GM06990 (cell line): ENCODE measurements at regions not wholly inside any gene's neighbourhood (a gene's known extent, or its start where the extent isn't known, plus 50 kb on each side); places are given as distances from the start of the nearest gene placed in this dataset.
"Not testable (repeated sequence)": the region's sequence is repeated elsewhere in the genome, so short reads cannot be mapped to it uniquely, and the experiment has no call there.

ENCODE experiments used
- DNase-seq: peaks from one replicate; pipeline ENCODE4 v3.0.0-alpha.2; 2011; ENCODE audit not compliant: insufficient read length; ENCODE audit errors: extremely low read depth
- H3K27me3 ChIP-seq: replicated peaks from 2 replicates; pipeline ENCODE4 v1.6.0; 2011; ENCODE audit warnings: low read length; ENCODE audit not compliant: control insufficient read depth, insufficient read depth
- H3K36me3 ChIP-seq: 2 replicates; pipeline ENCODE4 v1.5.1; 2011; ENCODE audit warnings: low read length; ENCODE audit not compliant: control insufficient read depth, insufficient read depth
- H3K4me3 ChIP-seq: replicated peaks from 2 replicates; pipeline ENCODE4 v1.5.1; 2011; ENCODE audit warnings: low read depth, mild to moderate bottlenecking, control low read depth, low read length
- TF ChIP-seq, protein P1 (sequence below): IDR thresholded peaks from 2 replicates; pipeline ENCODE4 v1.5.1; 2011; ENCODE audit warnings: low read length, control low read depth, mild to moderate bottlenecking, inconsistent platforms; ENCODE audit not compliant: insufficient read depth, poor library complexity, severe bottlenecking

DNA sequence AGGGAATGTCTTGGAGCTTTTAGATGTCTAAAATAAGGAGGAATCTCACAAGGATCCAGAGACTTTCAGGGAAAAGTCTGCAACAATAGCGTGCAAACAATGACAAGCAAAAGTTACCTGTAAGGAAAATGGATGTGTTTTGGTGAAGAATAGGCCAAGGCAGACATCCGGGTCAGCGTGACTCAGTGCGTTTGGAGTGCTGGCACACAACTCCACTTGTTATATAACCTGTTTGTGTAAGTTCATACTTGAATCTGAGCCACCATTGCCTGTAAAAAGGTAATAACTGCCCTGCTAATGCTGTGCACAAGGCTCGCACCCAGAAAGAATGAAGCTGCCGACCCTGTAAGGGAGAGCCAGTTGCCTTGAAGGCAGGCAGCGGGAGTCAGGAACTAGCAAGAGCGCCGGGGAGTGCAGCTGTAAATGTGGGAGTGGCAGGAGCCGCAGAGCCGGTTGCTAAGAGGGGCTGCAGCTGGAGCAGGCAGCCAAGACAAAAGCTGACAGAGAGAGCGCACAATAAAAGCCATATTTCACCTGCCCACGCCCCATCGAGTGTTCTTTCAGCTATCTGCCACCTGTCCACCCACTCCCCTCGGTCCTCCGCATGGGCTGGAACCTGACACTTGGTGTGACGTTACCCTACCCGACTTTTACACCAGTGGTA, 638.5 kb upstream of the MIS18BP1 start:
- TF ChIP-seq, protein P1, sequence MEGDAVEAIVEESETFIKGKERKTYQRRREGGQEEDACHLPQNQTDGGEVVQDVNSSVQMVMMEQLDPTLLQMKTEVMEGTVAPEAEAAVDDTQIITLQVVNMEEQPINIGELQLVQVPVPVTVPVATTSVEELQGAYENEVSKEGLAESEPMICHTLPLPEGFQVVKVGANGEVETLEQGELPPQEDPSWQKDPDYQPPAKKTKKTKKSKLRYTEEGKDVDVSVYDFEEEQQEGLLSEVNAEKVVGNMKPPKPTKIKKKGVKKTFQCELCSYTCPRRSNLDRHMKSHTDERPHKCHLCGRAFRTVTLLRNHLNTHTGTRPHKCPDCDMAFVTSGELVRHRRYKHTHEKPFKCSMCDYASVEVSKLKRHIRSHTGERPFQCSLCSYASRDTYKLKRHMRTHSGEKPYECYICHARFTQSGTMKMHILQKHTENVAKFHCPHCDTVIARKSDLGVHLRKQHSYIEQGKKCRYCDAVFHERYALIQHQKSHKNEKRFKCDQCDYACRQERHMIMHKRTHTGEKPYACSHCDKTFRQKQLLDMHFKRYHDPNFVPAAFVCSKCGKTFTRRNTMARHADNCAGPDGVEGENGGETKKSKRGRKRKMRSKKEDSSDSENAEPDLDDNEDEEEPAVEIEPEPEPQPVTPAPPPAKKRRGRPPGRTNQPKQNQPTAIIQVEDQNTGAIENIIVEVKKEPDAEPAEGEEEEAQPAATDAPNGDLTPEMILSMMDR: no peak
- no peak for DNase-seq
- H3K27me3 ChIP-seq: no peaks in the 10 kb centered on the region
- no peaks in the 10 kb centered on the region for H3K36me3 ChIP-seq
- H3K4me3 ChIP-seq: no peak overlapping the region

- H3K4me3 ChIP-seq, H3K27me3 ChIP-seq, DNase-seq, H3K36me3 ChIP-seq: not testable (repeated sequence)
Observed at GRCh38 chr14:45888766-45889285, 635.8 kb upstream of the MIS18BP1 start.

GRCh38 chr14:45877981-45878380, 625.0 kb upstream of the MIS18BP1 start:
- no peak for DNase-seq
- H3K27me3 ChIP-seq: no peaks in the 10 kb centered on the region
- no peaks in the 10 kb centered on the region for H3K36me3 ChIP-seq
- no peak overlapping the region for H3K4me3 ChIP-seq
- TF ChIP-seq, protein P1: no peak

DNA sequence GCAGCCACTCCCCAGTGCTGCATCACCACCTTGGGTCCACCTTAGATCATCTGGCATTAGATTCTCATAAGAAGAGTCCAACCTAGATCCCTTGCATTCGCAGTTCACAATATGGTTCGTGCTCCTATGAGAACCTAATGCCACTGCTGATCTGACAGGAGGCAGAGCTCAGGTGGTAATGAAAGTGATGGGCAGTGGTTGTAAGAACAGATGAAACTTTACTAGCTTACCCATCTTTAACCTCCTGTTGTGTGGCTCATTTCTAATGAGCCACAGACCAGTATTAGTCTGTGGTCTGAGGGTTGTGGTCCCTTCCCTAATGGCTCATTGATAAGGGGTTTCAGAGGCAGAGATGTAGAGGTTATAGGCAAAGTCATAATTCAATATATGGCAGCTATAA, 615.9 kb upstream of the MIS18BP1 start:
- no peak overlapping the region for H3K4me3 ChIP-seq
- TF ChIP-seq, protein P1: no peak
- no peaks in the 10 kb centered on the region for H3K27me3 ChIP-seq
- DNase-seq: no peak
- no peaks in the 10 kb centered on the region for H3K36me3 ChIP-seq

DNA sequence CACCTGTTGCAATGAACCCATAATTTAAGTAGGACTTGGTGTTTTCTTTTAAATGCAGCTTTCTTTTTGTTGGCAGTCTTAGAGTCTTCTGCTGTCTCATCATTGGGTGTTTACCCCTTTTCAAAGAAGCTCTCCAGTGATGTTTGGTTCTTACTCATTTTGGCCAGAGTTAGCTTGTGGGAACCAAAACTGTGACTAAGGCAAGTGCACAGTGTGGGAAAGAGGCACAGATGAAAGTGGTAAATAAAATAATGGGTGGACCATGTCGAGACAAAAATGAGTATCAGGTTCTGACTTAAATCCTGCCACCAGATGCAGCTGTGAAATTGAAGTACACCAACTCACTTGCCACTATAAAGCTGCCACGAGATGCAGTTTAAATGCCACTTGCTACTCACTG, 615.4 kb upstream of the MIS18BP1 start:
- TF ChIP-seq, protein P1: no peak
- peak; percentile 21 for DNase-seq
- Histone ChIP-seq H3K4me3 (no peak overlapping the region), H3K36me3 (no peaks in the 10 kb centered on the region), H3K27me3 (no peaks in the 10 kb centered on the region)

DNA sequence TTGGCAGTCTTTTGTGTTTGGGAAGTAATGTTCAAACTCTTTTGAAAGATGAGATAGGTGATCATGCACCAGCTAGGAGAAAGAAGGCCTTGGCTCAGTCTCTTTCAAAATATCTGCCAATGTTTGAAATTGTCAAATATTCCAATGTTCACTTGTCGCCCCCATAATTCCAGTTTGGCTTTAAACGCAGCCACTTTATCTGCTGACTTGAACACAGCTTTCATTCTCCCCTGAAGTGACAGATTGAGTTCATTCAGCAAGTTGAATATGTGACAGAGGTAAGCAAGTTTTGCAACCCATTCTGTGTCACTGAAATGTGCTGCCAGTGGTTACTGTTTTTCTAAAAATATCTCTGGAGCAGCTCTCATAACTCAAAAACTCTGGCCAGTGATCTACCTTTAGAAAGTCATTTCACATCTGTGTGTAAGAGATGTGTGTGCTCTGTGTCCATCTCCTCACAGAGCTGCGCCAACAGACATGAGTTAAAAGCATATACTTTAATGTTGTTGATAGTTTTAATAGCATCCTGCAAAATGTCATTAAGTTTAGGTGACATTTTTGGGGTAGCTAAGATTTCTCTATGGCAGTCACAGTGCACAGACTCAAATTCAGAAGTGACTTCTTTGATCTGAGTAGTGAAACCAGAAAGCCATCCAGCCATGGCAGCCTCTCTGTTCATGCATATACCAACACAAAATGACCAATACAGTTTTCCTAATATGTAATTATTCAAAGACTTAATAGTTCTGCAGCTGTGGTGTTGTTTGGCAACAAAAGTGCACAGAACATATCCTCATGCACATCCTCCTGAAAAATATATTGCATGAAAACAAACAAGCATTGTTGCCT, 614.3 kb upstream of the MIS18BP1 start:
- H3K36me3 ChIP-seq: no peaks in the 10 kb centered on the region
- TF ChIP-seq, protein P1: no peak
- no peak overlapping the region for H3K4me3 ChIP-seq
- DNase-seq: no peak
- H3K27me3 ChIP-seq: no peaks in the 10 kb centered on the region
